K562 (cell line): ENCODE measurements at regions not wholly inside any gene's neighbourhood (a gene's known extent, or its start where the extent isn't known, plus 50 kb on each side); places are given as distances from the start of the nearest gene placed in this dataset.

Experiments
- CREB5 ChIP-seq: fragments of 250-450 bp; sonication (Bioruptor Pico); IDR thresholded peaks from 2 replicates; pipeline ENCODE4 v1.5.0; 2020; ENCODE audit warnings: mild to moderate bottlenecking
- CTCF ChIP-seq, 3 experiments: IDR thresholded peaks in 2 of 3; conservative IDR thresholded peaks in 1 of 3; 2 replicates each; pipeline ENCODE4 v1.5.1; 2011 to 2012; ENCODE audit warnings: low read length in 3 of 3, mild to moderate bottlenecking in 3 of 3, control low read depth in 2 of 3, improper control_type of control experiment in 1 of 3, inconsistent platforms in 1 of 3, low read depth in 1 of 3, mixed read lengths in 1 of 3, moderate library complexity in 1 of 3; ENCODE audit not compliant: insufficient read depth in 2 of 3

- TF ChIP-seq CTCF (IDR thresholded peaks at IDR 0.05 in 2 of 3, conservative IDR thresholded peaks at IDR 0.05 in 1 of 3; ENCODE audit: insufficient read depth in 2 of 3, low read depth in 1 of 3, low read length in 3 of 3) (no peak), CREB5 (CRISPR knock-in tag) (no peak)
These were observed 80.6 kb upstream of the ARMC2 start for GRCh38 chr6:108767418-108768165.
